OCI-LY1 (cell line): ENCODE measurements at regions not wholly inside any gene's neighbourhood (a gene's known extent, or its start where the extent isn't known, plus 50 kb on each side); places are given as distances from the start of the nearest gene placed in this dataset.

Experiments used
- CTCF ChIP-seq: fragments of 200-600 bp; sonication (generic), shearing (Covaris generic); IDR thresholded peaks from 2 replicates; pipeline ENCODE4 v1.5.1; 2017; ENCODE audit warnings: mild to moderate bottlenecking, antibody characterized with exemption, low read length, moderate library complexity, mixed read lengths
- EZH2 ChIP-seq: fragments of 200-600 bp; sonication (generic), shearing (Covaris generic); IDR thresholded peaks from 2 replicates; pipeline ENCODE4 v1.8.0; 2017; ENCODE audit warnings: borderline replicate concordance, mixed run types, mild to moderate bottlenecking, antibody characterized with exemption, low read length, moderate library complexity, mixed read lengths

GRCh38 chr14:75350505-75351060, 72.0 kb downstream of the FOS start:
- TF ChIP-seq CTCF = no peak
- TF ChIP-seq EZH2 = no peak
